ENCODE measurements at regions not wholly inside any gene's neighbourhood (a gene's known extent, or its start where the extent isn't known, plus 50 kb on each side); places are given as distances from the start of the nearest gene placed in this dataset.

DNA sequence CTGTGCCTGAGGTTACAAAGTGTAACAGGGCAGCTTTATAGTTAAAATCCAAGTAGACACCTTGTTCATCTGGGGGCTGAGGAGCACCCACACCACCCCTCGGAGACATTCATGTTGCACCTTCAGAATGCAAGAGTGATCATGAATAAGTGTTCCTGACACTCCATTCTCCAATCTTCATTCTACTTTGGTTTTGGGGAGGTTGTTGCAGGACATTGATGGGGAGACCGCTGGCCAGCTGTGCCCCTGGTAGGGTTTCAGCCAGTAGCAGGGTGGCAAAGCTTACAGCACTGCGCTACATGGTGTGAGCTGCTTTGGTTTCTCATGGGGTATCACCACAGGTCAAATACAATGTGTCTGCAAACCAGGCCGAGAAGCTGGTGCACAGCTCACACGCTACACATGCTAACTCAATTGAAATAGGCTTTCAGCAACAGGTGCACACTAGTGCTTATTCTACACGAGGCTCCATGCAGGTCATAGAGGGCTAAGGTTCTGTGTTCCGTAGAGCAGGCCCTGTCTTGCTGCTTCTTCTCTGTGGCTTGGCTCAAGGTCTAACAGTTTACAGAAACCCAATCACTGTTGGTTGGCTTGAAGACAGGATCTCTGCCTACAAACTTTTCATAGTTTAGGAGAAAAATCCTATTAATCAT, 317.4 kb upstream of the ZNF32 start:
- Histone ChIP-seq H3K9me3 (ENCODE audit: control insufficient read depth, insufficient read depth, low read length) (no peaks in the 10 kb centered on the region), H3K36me3 (ENCODE audit: control insufficient read depth, insufficient read depth, low read length) (no peaks in the 10 kb centered on the region), H3K27ac (ENCODE audit: low read length) (no peak overlapping the region), H3K4me1 (ENCODE audit: control insufficient read depth, insufficient read depth, low read length) (peaks cover 3% of the 10 kb centered on the region), H3K4me3 (ENCODE audit: low read length) (no peak overlapping the region), H3K27me3 (ENCODE audit: control insufficient read depth, insufficient read depth, low read length) (peaks cover 3% of the 10 kb centered on the region)
- Mint-ChIP-seq H3K9me3 (no peaks in the 10 kb centered on the region), H3K27me3 (ENCODE audit: low read depth in 2 of 2) (peaks cover 35 to 55% of the 10 kb centered on the region in 2 donors), H3K36me3 (no peaks in the 10 kb centered on the region), H3K27ac (no peak overlapping the region), H3K4me1 (peaks cover 13 to 25% of the 10 kb centered on the region in 2 donors), H3K4me3 (no peak overlapping the region)
- WGBS (ENCODE audit: insufficient coverage), result 86% methylated on average over 7 of the region's 7 CpGs
- ATAC-seq (no peak), DNase-seq (no peak)
- intact Hi-C loops (cut with micrococcal nuclease), result no loop called here
- TF ChIP-seq, protein P1, sequence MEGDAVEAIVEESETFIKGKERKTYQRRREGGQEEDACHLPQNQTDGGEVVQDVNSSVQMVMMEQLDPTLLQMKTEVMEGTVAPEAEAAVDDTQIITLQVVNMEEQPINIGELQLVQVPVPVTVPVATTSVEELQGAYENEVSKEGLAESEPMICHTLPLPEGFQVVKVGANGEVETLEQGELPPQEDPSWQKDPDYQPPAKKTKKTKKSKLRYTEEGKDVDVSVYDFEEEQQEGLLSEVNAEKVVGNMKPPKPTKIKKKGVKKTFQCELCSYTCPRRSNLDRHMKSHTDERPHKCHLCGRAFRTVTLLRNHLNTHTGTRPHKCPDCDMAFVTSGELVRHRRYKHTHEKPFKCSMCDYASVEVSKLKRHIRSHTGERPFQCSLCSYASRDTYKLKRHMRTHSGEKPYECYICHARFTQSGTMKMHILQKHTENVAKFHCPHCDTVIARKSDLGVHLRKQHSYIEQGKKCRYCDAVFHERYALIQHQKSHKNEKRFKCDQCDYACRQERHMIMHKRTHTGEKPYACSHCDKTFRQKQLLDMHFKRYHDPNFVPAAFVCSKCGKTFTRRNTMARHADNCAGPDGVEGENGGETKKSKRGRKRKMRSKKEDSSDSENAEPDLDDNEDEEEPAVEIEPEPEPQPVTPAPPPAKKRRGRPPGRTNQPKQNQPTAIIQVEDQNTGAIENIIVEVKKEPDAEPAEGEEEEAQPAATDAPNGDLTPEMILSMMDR (IDR thresholded peaks at IDR 0.05), result no peak

- H3K9me3 Mint-ChIP-seq, result no peaks in the 10 kb centered on the region
- peaks cover 35 to 55% of the 10 kb centered on the region in 2 donors for H3K27me3 Mint-ChIP-seq (ENCODE audit: low read depth in 2 of 2)
- peaks cover 3% of the 10 kb centered on the region for H3K27me3 ChIP-seq (ENCODE audit: control insufficient read depth, insufficient read depth, low read length)
- H3K4me1 ChIP-seq (ENCODE audit: control insufficient read depth, insufficient read depth, low read length), result peaks cover 3% of the 10 kb centered on the region
- no peak overlapping the region for H3K27ac Mint-ChIP-seq
- H3K4me3 ChIP-seq (ENCODE audit: low read length), result no peak overlapping the region
- H3K36me3 Mint-ChIP-seq, result no peaks in the 10 kb centered on the region
- H3K4me1 Mint-ChIP-seq, result peaks cover 13 to 25% of the 10 kb centered on the region in 2 donors
- ATAC-seq (no peak), DNase-seq (no peak)
- TF ChIP-seq, protein P1 (IDR thresholded peaks at IDR 0.05), result no peak
- no peaks in the 10 kb centered on the region for H3K36me3 ChIP-seq (ENCODE audit: control insufficient read depth, insufficient read depth, low read length)
- no peak overlapping the region for H3K4me3 Mint-ChIP-seq
- 4% methylated on average over 14 of the region's 14 CpGs for whole genome bisulfite sequencing (ENCODE audit: insufficient coverage)
- H3K9me3 ChIP-seq (ENCODE audit: control insufficient read depth, insufficient read depth, low read length), result no peaks in the 10 kb centered on the region
- no peak overlapping the region for H3K27ac ChIP-seq (ENCODE audit: low read length)
- intact Hi-C loops (cut with micrococcal nuclease), result no loop called here
These were observed 316.6 kb upstream of the ZNF32 start for GRCh38 chr10:43965033-43965917.

DNA sequence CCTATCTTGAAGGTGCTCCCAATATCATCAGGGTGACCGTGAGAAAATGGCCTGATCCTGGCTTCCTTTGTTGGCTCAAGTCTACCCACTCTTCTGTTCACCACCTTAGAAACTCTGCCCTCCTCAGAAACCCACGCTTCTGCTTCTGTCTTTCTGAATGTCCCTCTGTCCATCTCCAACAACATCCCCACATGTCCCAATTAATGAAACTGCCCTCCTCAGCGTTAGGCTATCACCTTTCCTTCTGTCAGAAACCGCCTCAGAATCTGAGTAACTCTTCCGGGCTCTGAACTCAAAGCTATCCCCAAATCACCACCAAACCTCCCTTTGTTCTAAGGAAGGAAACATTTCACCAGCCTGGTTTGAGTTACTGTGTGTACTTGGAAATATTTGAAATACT, 315.8 kb upstream of the ZNF32 start:
- Mint-ChIP-seq H3K4me3 (no peak overlapping the region), H3K27ac (no peak overlapping the region), H3K4me1 (peaks cover 13 to 25% of the 10 kb centered on the region in 2 donors), H3K9me3 (no peaks in the 10 kb centered on the region), H3K36me3 (no peaks in the 10 kb centered on the region), H3K27me3 (ENCODE audit: low read depth in 2 of 2) (peaks cover 35 to 53% of the 10 kb centered on the region in 2 donors)
- Histone ChIP-seq H3K9me3 (ENCODE audit: control insufficient read depth, insufficient read depth, low read length) (no peaks in the 10 kb centered on the region), H3K27ac (ENCODE audit: low read length) (no peak overlapping the region), H3K36me3 (ENCODE audit: control insufficient read depth, insufficient read depth, low read length) (no peaks in the 10 kb centered on the region), H3K4me1 (ENCODE audit: control insufficient read depth, insufficient read depth, low read length) (peaks cover 3% of the 10 kb centered on the region), H3K27me3 (ENCODE audit: control insufficient read depth, insufficient read depth, low read length) (peaks cover 3% of the 10 kb centered on the region), H3K4me3 (ENCODE audit: low read length) (no peak overlapping the region)
- WGBS (ENCODE audit: insufficient coverage), result 62% methylated on average over 5 of the region's 5 CpGs
- intact Hi-C loops (cut with micrococcal nuclease), result no loop called here
- TF ChIP-seq, protein P1 (IDR thresholded peaks at IDR 0.05), result no peak
- ATAC-seq (no peak), DNase-seq (no peak)
